H1 (cell line): ENCODE measurements at regions not wholly inside any gene's neighbourhood (a gene's known extent, or its start where the extent isn't known, plus 50 kb on each side); places are given as distances from the start of the nearest gene placed in this dataset.

ENCODE experiments used
- ASH2L ChIP-seq: fragments of 200-600, 300-600 bp; sonication (generic); IDR thresholded peaks from one replicate; pipeline ENCODE4 v1.7.1; 2017; ENCODE audit warnings: low read length
- BACH1 ChIP-seq: IDR thresholded peaks from 2 replicates; pipeline ENCODE4 v1.6.1; 2012; ENCODE audit warnings: low read length, improper control_type of control experiment
- CBX5 ChIP-seq: fragments of 300-800, 300-1000 bp; sonication (generic); IDR thresholded peaks from 2 replicates; pipeline ENCODE4 v1.7.1; 2016; ENCODE audit warnings: antibody characterized with exemption, low read length, low read depth
- CTCF ChIP-seq, 3 experiments: IDR thresholded peaks; 1 replicate in 2 of 3; 2 replicates in 1 of 3; pipeline versions ENCODE4 v1.5.1 to v1.6.1; 2011; ENCODE audit warnings: low read length in 3 of 3, mild to moderate bottlenecking in 3 of 3, inconsistent platforms in 2 of 3, low read depth in 1 of 3, moderate library complexity in 1 of 3; ENCODE audit not compliant: insufficient read depth in 1 of 3; ENCODE audit errors: control extremely low read depth in 1 of 3
- EP300 ChIP-seq, 2 experiments: IDR thresholded peaks; 1 replicate in 1 of 2; 2 replicates in 1 of 2; pipeline ENCODE4 v1.6.1; 2011 to 2012; ENCODE audit warnings: low read depth in 2 of 2, low read length in 2 of 2, mild to moderate bottlenecking in 2 of 2, borderline replicate concordance in 1 of 2, inconsistent platforms in 1 of 2, moderate library complexity in 1 of 2
- RAD21 ChIP-seq, 2 experiments: IDR thresholded peaks in 1 of 2; conservative IDR thresholded peaks in 1 of 2; 2 replicates each; pipeline ENCODE4 v1.6.1; 2011; ENCODE audit warnings: low read depth in 2 of 2, low read length in 2 of 2, improper control_type of control experiment in 1 of 2, inconsistent platforms in 1 of 2, mild to moderate bottlenecking in 1 of 2, moderate library complexity in 1 of 2
- SP1 ChIP-seq: IDR thresholded peaks from 2 replicates; pipeline ENCODE4 v1.6.1; 2011; ENCODE audit warnings: low read depth, low read length
- SRF ChIP-seq: IDR thresholded peaks from 2 replicates; pipeline ENCODE4 v1.6.1; 2011; ENCODE audit warnings: mild to moderate bottlenecking, low read depth, low read length, moderate library complexity
- TAF1 ChIP-seq: IDR thresholded peaks from 2 replicates; pipeline ENCODE4 v1.6.1; 2011; ENCODE audit warnings: mild to moderate bottlenecking, low read depth, low read length
- TF ChIP-seq, protein P1 (sequence below): IDR thresholded peaks from 2 replicates; pipeline ENCODE4 v1.6.1; 2011; ENCODE audit warnings: low read depth, mild to moderate bottlenecking, low read length; ENCODE audit not compliant: insufficient read depth

DNA sequence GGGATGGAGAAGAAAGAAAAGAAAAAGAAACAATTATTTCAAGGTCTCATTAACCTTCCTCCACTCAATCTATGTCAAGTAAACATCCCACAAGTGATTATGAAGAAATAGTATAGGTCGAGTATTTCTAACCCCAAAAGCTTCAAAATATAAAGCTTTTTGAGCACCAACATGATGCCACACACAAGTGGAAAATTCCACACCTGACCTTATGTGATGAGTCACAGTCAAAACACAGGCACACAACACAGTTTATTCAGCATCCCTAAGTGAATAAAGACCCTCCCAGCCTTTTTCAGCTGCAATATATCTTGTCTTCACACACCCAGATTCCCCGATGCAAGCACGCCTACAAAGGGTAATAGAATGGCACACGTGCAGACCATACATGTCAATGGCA is 51.7 kb upstream of the VEGFC start:
- no peak for TF ChIP-seq ASH2L
- no peak for TF ChIP-seq CTCF (IDR thresholded peaks at IDR 0.05; ENCODE audit: control extremely low read depth in 1 of 3, insufficient read depth in 1 of 3, low read depth in 1 of 3, low read length in 3 of 3)
- no peak for TF ChIP-seq SP1
- TF ChIP-seq RAD21 (IDR thresholded peaks at IDR 0.05 in 1 of 2, conservative IDR thresholded peaks at IDR 0.05 in 1 of 2; ENCODE audit: low read depth in 2 of 2, low read length in 2 of 2): no peak
- TF ChIP-seq BACH1: no peak
- no peak for TF ChIP-seq EP300 (IDR thresholded peaks at IDR 0.05; ENCODE audit: borderline replicate concordance in 1 of 2, low read depth in 2 of 2, low read length in 2 of 2)
- TF ChIP-seq CBX5: no peak
- no peak for TF ChIP-seq SRF
- TF ChIP-seq, protein P1, sequence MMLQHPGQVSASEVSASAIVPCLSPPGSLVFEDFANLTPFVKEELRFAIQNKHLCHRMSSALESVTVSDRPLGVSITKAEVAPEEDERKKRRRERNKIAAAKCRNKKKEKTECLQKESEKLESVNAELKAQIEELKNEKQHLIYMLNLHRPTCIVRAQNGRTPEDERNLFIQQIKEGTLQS: no peak
- TF ChIP-seq TAF1: no peak
